ENCODE measurements at regions not wholly inside any gene's neighbourhood (a gene's known extent, or its start where the extent isn't known, plus 50 kb on each side); places are given as distances from the start of the nearest gene placed in this dataset.

DNA sequence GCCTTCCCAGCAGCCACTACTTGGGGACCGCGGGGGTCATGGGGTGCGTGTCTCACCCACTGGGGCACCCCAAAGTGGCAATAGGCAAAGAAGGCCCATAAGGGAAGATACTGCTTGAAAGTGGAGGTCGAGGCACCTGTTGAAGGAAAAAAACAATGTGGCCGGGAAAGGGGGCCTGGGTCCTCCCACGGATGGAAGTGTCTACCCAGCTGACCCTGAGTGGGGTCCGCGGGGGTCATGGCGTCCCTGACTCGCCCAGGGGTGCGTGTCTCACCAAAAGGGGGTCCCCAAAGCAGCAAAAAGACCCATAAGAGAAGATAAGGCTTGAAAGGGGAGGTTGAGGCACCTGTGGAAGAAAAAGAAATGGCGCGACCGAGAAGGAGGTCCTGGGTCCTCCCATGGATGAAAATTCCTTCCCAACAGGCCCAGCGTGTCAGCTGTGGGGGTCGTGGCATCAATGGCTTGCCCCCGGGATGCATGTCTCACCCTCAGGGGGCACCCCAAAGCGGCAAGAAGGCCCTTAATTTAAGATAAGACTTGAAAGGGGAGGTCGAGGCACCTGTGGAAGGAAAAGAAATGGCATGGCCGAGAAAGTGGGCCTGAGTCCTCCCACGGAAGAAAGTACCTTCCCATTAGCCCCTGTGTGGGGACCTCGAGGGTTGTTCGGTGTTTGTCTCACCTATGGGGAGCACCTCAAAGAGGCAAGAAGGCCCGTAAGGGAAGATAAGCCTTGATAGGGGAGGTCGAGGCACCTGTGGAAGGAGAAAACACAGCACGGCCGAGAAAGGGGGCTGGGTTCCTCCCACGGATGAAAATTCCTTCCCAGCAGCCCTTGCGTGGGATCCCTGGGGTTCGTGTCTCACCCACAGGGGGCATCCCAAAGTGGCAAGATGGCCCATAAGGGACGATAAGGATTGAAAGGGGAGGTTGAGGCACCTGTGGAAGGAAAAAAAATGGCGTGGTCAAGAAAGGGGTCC is 266.0 kb downstream of the ALG10 start:
- WGBS, 5 donors: 69 to 75% (median 73%) methylated on average over 31 to 32 of the region's 32 CpGs
- intact Hi-C loops (cut with DNase I; ENCODE audit: low total_unique reads): no loop called here

DNA sequence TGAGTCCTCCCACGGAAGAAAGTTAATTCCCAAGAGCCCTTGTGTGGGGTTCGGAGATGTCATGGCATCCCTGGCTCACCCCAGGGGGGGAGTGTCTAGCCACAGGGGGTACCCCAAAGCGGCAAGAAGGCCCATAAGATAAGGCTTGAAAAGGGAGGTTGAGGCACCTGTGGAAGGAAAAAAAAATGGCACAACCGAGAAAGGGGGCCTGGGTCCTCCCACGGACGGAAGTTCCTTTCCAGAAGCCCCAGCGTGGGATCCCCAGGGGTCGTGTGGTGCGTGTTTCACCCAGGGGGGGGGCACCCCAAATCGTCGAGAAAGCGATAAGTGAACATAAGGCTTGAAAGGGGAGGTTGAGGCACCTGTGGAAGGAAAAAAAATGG is 266.7 kb downstream of the ALG10 start:
- Histone ChIP-seq H3K27ac (no peak overlapping the region), H3K27me3 (no peaks in the 10 kb centered on the region), H3K4me3 (no peak overlapping the region), H3K4me1 (no peaks in the 10 kb centered on the region), H3K9me3 (peaks cover 12 to 100% (median 89%) of the 10 kb centered on the region in 4 donors), H3K36me3 (no peaks in the 10 kb centered on the region)
- 71 to 80% (median 78%) methylated on average over 12 of the region's 12 CpGs for WGBS, 5 donors
- intact Hi-C loops (cut with DNase I; ENCODE audit: low total_unique reads): no loop called here
- no peak for TF ChIP-seq POLR2A (IDR thresholded peaks at IDR 0.05)
- TF ChIP-seq, protein P1, sequence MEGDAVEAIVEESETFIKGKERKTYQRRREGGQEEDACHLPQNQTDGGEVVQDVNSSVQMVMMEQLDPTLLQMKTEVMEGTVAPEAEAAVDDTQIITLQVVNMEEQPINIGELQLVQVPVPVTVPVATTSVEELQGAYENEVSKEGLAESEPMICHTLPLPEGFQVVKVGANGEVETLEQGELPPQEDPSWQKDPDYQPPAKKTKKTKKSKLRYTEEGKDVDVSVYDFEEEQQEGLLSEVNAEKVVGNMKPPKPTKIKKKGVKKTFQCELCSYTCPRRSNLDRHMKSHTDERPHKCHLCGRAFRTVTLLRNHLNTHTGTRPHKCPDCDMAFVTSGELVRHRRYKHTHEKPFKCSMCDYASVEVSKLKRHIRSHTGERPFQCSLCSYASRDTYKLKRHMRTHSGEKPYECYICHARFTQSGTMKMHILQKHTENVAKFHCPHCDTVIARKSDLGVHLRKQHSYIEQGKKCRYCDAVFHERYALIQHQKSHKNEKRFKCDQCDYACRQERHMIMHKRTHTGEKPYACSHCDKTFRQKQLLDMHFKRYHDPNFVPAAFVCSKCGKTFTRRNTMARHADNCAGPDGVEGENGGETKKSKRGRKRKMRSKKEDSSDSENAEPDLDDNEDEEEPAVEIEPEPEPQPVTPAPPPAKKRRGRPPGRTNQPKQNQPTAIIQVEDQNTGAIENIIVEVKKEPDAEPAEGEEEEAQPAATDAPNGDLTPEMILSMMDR (IDR thresholded peaks at IDR 0.05): no peak
- no peak for DNase-seq

More for the DNA sequence above, 266.0 kb downstream of the ALG10 start:
- no peak for DNase-seq
- no peaks in the 10 kb centered on the region for H3K27me3 ChIP-seq
- H3K4me1 ChIP-seq: no peaks in the 10 kb centered on the region
- H3K36me3 ChIP-seq: no peaks in the 10 kb centered on the region
- no peak overlapping the region for H3K4me3 ChIP-seq
- TF ChIP-seq, protein P1 (IDR thresholded peaks at IDR 0.05): no peak
- TF ChIP-seq POLR2A (IDR thresholded peaks at IDR 0.05): no peak
- H3K9me3 ChIP-seq: peaks cover 12 to 100% (median 93%) of the 10 kb centered on the region in 4 donors
- no peak overlapping the region for H3K27ac ChIP-seq

DNA sequence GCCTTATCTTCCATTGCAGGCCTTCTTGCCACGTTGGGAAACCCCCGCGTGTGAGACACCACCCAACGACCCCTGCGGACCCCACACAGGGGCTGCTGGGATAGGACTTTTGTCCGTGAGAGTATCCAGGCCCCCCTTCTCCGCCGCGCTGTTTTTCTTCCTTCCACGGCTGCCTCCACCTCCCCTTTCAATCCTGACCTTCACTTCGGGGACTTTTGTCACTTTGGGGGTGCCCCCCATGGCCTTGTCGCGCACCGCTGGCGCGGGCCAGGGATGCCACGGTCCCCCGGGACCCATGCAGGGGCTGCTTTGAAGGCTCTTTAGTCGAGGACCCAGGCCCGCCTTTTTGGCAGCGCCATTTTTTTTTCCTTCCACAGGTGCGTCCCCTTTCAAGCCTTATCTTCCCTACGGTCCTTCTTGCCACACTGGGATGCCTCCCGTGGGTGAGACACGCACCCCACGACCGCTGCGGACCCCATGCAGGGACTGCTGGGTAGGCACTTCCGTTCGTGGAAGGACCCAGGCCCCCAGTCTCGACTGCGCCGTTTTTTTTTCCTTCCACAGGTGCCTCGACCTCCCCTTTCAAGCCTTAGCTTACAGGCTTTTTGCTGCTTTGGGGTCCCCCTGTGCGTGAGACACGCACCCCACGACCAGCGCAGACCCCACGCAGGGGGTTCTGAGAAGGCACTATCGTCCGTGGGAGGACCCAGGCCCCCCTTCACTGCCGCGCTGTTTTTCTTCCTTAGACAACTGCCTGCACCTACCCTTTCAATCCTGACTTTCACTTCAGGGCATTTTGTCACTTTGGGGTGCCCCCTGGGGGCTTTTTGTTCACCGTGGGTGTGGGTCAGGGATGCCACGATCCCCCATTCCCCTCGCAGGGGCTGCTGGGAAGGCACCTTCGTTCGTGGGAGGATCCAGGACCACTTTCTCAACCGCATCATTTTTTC is 267.4 kb downstream of the ALG10 start:
- H3K4me3 ChIP-seq: no peak overlapping the region
- H3K4me1 ChIP-seq: no peaks in the 10 kb centered on the region
- intact Hi-C loops (cut with DNase I; ENCODE audit: low total_unique reads): no loop called here
- no peak overlapping the region for H3K27ac ChIP-seq
- H3K36me3 ChIP-seq: no peaks in the 10 kb centered on the region
- WGBS, 5 donors: 64 to 77% (median 69%) methylated on average over 49 of the region's 49 CpGs
- no peak for DNase-seq
- TF ChIP-seq POLR2A (IDR thresholded peaks at IDR 0.05): no peak
- H3K27me3 ChIP-seq: no peaks in the 10 kb centered on the region
- peaks cover 19 to 100% (median 87%) of the 10 kb centered on the region in 4 donors for H3K9me3 ChIP-seq

DNA sequence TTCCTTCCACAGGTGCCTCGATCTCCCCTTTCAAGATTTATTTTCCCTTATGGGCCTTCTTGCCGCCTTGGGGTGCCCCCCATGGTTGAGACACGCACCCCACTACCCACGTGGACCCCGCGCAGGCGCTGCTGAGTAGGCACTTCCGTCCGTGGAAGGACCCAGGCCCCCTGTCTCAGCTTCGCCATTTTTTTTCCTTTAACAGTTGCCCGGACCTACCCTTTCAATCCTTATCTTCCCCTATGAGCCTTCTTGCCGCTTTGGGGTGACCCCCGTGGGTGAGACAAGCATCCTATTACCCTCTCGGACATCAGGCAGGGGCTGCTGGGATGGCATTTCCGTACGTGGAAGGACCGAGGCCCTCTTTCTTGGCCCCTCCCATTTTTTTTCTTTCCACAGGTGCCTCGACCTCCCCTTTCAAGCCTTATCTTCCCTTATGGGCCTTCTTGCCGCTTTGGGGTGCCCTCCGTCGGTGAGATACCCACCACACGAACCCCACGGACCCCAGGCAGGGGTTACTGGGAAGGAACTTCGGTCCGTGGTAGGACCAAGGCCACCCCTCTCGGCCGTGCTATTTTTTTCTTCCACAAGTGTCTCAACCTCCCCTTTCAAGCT is 268.2 kb downstream of the ALG10 start:
- Histone ChIP-seq H3K4me1 (no peaks in the 10 kb centered on the region), H3K4me3 (no peak overlapping the region), H3K27me3 (no peaks in the 10 kb centered on the region), H3K36me3 (no peaks in the 10 kb centered on the region), H3K9me3 (peaks cover 19 to 100% (median 86%) of the 10 kb centered on the region in 4 donors), H3K27ac (no peak overlapping the region)
- intact Hi-C loops (cut with DNase I; ENCODE audit: low total_unique reads): no loop called here
- TF ChIP-seq EP300 (IDR thresholded peaks at IDR 0.05) (no peak), POLR2A (IDR thresholded peaks at IDR 0.05) (no peak), POLR2AphosphoS5 (IDR thresholded peaks at IDR 0.05) (no peak)
- TF ChIP-seq, protein P1 (IDR thresholded peaks at IDR 0.05): no peak
- no peak for DNase-seq
- 63 to 71% (median 66%) methylated on average over 27 of the region's 27 CpGs for WGBS, 5 donors

Data from stomach (tissue), 8 donors.